Hepatocyte (in vitro differentiated cells): ENCODE measurements at regions not wholly inside any gene's neighbourhood (a gene's known extent, or its start where the extent isn't known, plus 50 kb on each side); places are given as distances from the start of the nearest gene placed in this dataset.
A peak's percentile ranks its signal among the peaks of the same experiment; 100 is the strongest.

Source experiments
- DNase-seq: peaks from one replicate; pipeline ENCODE4 v3.0.0-alpha.2; 2016; ENCODE audit warnings: low spot score
- H2AFZ ChIP-seq: fragments of 200-600 bp; sonication (generic); 2 replicates; pipeline ENCODE4 v1.6.0; 2016; ENCODE audit warnings: antibody characterized with exemption, mild to moderate bottlenecking
- H3K27ac ChIP-seq: fragments of 200-600 bp; sonication (generic); 2 replicates; pipeline ENCODE4 v1.5.1; 2016; ENCODE audit warnings: mild to moderate bottlenecking
- H3K27me3 ChIP-seq: fragments of 200-600 bp; sonication (generic); 2 replicates; pipeline ENCODE4 v1.6.1; 2016
- H3K36me3 ChIP-seq: fragments of 200-600 bp; sonication (generic); replicated peaks from 2 replicates; pipeline ENCODE4 v1.5.1; 2016; ENCODE audit warnings: low read depth; ENCODE audit not compliant: insufficient read depth
- H3K4me1 ChIP-seq: fragments of 200-600 bp; sonication (generic); 2 replicates; pipeline ENCODE4 v1.5.1; 2016; ENCODE audit warnings: mild to moderate bottlenecking, moderate library complexity; ENCODE audit not compliant: insufficient read depth
- H3K4me2 ChIP-seq: fragments of 200-600 bp; sonication (generic); 2 replicates; pipeline ENCODE4 v1.6.0; 2016
- H3K4me3 ChIP-seq: fragments of 200-600 bp; sonication (generic); 2 replicates; pipeline ENCODE4 v1.5.1; 2016; ENCODE audit warnings: mild to moderate bottlenecking
- H3K79me2 ChIP-seq: fragments of 200-600 bp; sonication (generic); 2 replicates; pipeline ENCODE4 v1.6.0; 2017; ENCODE audit warnings: mild to moderate bottlenecking
- H3K9me2 ChIP-seq: fragments of 200-600 bp; sonication (generic); replicated peaks from 2 replicates; pipeline ENCODE4 v1.6.0; 2017; ENCODE audit warnings: mild to moderate bottlenecking; ENCODE audit not compliant: insufficient read depth
- H3K9me3 ChIP-seq: fragments of 200-600 bp; sonication (generic); 2 replicates; pipeline ENCODE4 v1.5.1; 2016; ENCODE audit warnings: low read depth, mild to moderate bottlenecking
- H4K20me1 ChIP-seq: fragments of 200-600 bp; sonication (generic); 2 replicates; pipeline ENCODE4 v1.6.0; 2016; ENCODE audit warnings: mild to moderate bottlenecking; ENCODE audit not compliant: insufficient read depth, poor library complexity, severe bottlenecking
- EZH2 ChIP-seq: fragments of 200-600 bp; sonication (generic); IDR thresholded peaks from 2 replicates; pipeline ENCODE4 v1.6.1; 2016; ENCODE audit warnings: antibody characterized with exemption, mild to moderate bottlenecking, borderline replicate concordance
- EZH2phosphoT487 ChIP-seq: fragments of 200-600 bp; sonication (generic); IDR thresholded peaks from one replicate; pipeline ENCODE4 v1.6.1; 2018; ENCODE audit warnings: antibody characterized with exemption, mild to moderate bottlenecking, low read depth, moderate library complexity; ENCODE audit not compliant: unreplicated experiment, severe bottlenecking
- WGBS: methylation state at CpG from one replicate; pipeline ENCODE4 v1.1.6; 2016; ENCODE audit warnings: low lambda C conversion rate; ENCODE audit errors: missing lambda C conversion rate; 5-methylcytosine and 5-hydroxymethylcytosine counted together
- TF ChIP-seq, protein P1 (sequence below): fragments of 200-600 bp; sonication (generic); IDR thresholded peaks from 2 replicates; pipeline ENCODE4 v1.5.1; 2016; ENCODE audit warnings: antibody characterized with exemption, mild to moderate bottlenecking; ENCODE audit not compliant: poor library complexity

DNA sequence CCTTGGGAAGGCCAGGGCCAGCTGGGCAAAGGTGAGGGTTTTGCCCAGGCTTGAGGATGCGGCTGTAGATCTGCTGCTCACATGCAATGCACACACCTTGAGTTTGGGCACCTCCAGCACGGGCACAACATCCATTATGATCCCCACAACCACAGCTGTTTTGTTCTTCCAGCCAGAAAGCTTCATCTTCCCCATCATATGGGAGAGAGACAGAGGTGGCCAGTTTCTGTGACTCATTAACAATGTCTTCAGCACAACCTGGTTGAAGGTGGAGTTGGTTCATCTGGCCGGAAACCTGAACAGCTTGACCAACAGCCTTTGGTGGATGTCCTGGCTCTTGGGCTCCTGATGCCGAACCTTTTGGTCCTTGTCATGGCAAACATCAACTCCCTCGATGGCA is 163.7 kb upstream of the CCND2 start:
- Histone ChIP-seq H2AFZ (no peak overlapping the region), H3K4me2 (no peak overlapping the region), H3K27me3 (no peaks in the 10 kb centered on the region), H3K4me3 (no peak overlapping the region), H3K36me3 (no peaks in the 10 kb centered on the region), H3K4me1 (no peaks in the 10 kb centered on the region), H3K27ac (no peak overlapping the region), H4K20me1 (no peaks in the 10 kb centered on the region), H3K79me2 (no peaks in the 10 kb centered on the region), H3K9me3 (no peaks in the 10 kb centered on the region), H3K9me2 (no peaks in the 10 kb centered on the region)
- 92% methylated on average over 5 of the region's 5 CpGs for WGBS
- DNase-seq = no peak
- TF ChIP-seq EZH2phosphoT487 = no peak

DNA sequence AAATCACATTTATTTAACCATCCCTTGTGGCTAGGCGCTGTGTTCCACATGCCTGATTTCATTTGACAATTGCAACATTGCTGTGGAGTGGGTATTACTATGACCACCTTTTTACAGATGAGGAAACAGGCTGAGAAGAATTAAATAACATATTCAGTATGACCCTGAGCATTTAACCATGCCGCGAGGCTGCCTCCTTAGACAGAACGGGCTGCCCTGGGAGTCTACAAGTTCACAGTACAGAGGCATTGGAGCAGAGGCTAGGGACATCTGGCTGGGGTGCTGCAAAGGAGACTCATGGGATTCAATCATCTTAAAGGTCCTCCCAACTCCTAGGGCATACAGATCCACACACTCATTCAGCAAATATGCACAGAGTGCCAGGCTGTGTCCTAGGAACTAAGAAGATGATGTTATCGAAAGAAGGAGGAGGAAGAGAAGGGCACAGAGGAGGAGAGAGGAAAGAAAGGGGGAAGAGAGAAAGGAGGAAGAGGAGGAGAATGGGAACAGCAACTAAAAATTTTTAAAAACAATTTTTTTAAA is 164.7 kb upstream of the CCND2 start:
- TF ChIP-seq EZH2phosphoT487 (no peak), EZH2 (no peak)
- H3K4me1 ChIP-seq = no peaks in the 10 kb centered on the region
- no peaks in the 10 kb centered on the region for H3K27me3 ChIP-seq
- no peaks in the 10 kb centered on the region for H3K9me3 ChIP-seq
- no peak for DNase-seq
- H2AFZ ChIP-seq = no peak overlapping the region
- H3K27ac ChIP-seq = no peak overlapping the region
- WGBS = 93% methylated on average over 5 of the region's 5 CpGs
- no peaks in the 10 kb centered on the region for H3K79me2 ChIP-seq
- H3K9me2 ChIP-seq = no peaks in the 10 kb centered on the region
- no peaks in the 10 kb centered on the region for H4K20me1 ChIP-seq
- H3K4me3 ChIP-seq = no peak overlapping the region
- H3K36me3 ChIP-seq = no peaks in the 10 kb centered on the region
- H3K4me2 ChIP-seq = no peak overlapping the region

DNA sequence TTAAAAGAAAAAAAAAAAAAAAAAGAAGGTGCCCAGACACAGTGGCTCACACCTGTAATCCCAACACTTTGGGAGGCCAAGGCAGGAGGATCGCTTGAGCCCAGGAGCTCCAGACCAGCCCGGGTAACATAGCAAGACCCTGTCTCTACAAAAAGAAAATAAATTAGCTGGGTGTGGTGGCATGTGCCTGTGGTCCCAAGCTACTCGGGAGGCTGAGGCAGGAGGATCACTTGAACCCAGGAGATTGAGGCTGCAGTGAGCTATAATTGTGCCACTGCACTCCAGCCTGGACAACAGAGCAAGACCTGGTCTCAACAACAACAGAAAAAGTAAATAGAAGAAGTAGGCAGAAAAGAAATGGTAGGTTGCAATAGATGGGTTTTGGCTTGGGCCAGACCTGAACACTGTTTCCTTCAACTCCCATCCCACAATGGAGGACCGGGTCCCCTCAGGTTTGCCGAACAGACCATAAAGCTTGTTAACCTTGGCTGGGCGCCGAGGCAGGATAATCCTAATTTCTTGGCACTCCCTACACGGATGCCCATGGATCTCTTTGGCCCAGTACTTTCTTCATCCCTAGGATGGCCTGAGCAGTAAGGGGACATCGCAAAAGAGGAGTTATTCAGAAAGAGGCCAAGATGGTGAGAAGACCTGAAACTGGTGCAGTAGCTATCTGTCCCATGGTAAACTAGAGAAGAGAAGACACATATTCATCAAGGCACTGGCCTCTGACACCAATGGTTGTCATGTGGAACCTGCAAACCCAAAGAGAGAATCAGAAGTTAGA is 165.5 kb upstream of the CCND2 start:
- H3K4me1 ChIP-seq = no peaks in the 10 kb centered on the region
- no peaks in the 10 kb centered on the region for H3K79me2 ChIP-seq
- no peak overlapping the region for H3K4me3 ChIP-seq
- H3K27me3 ChIP-seq = no peaks in the 10 kb centered on the region
- H3K9me3 ChIP-seq = no peaks in the 10 kb centered on the region
- no peak overlapping the region for H2AFZ ChIP-seq
- DNase-seq = no peak
- H3K4me2 ChIP-seq = no peak overlapping the region
- no peaks in the 10 kb centered on the region for H3K9me2 ChIP-seq
- TF ChIP-seq EZH2 = no peak
- no peak for TF ChIP-seq EZH2phosphoT487
- TF ChIP-seq, protein P1, sequence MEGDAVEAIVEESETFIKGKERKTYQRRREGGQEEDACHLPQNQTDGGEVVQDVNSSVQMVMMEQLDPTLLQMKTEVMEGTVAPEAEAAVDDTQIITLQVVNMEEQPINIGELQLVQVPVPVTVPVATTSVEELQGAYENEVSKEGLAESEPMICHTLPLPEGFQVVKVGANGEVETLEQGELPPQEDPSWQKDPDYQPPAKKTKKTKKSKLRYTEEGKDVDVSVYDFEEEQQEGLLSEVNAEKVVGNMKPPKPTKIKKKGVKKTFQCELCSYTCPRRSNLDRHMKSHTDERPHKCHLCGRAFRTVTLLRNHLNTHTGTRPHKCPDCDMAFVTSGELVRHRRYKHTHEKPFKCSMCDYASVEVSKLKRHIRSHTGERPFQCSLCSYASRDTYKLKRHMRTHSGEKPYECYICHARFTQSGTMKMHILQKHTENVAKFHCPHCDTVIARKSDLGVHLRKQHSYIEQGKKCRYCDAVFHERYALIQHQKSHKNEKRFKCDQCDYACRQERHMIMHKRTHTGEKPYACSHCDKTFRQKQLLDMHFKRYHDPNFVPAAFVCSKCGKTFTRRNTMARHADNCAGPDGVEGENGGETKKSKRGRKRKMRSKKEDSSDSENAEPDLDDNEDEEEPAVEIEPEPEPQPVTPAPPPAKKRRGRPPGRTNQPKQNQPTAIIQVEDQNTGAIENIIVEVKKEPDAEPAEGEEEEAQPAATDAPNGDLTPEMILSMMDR = no peak
- H4K20me1 ChIP-seq = no peaks in the 10 kb centered on the region
- no peak overlapping the region for H3K27ac ChIP-seq
- H3K36me3 ChIP-seq = no peaks in the 10 kb centered on the region
- WGBS = 96% methylated on average over 9 of the region's 9 CpGs

DNA sequence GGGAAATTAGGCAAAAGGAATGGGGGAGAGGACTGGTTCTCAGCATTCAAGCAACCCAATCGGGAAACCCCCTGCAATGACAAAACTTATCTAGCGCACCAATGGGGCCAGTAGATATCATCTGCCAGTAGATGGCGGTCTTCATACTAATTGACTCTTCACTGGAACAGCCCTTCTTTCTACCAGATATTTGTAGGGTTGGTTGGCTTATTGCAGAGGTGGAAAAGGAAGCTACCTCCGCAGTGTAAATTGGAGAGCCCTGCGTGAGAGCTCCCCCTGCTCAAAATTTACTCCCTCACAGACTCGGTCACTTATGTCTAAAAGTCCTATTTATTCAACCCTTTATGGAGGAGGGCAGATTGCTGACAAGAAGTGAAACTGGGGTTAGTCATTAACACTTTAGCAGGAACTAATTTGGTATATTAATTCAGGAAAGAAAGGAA is 166.1 kb upstream of the CCND2 start:
- Histone ChIP-seq H3K27me3 (no peaks in the 10 kb centered on the region), H3K79me2 (no peaks in the 10 kb centered on the region), H2AFZ (no peak overlapping the region), H3K9me3 (no peaks in the 10 kb centered on the region), H3K4me2 (no peak overlapping the region), H4K20me1 (no peaks in the 10 kb centered on the region), H3K36me3 (no peaks in the 10 kb centered on the region), H3K4me3 (no peak overlapping the region), H3K27ac (no peak overlapping the region), H3K9me2 (no peaks in the 10 kb centered on the region), H3K4me1 (no peaks in the 10 kb centered on the region)
- TF ChIP-seq, protein P1 = peak; percentile 64
- TF ChIP-seq EZH2phosphoT487 = no peak
- DNase-seq = peak; percentile 68
- 49% methylated on average over 6 of the region's 6 CpGs for WGBS
